Suppressor macrophage (primary cell): ENCODE measurements at regions not wholly inside any gene's neighbourhood (a gene's known extent, or its start where the extent isn't known, plus 50 kb on each side); places are given as distances from the start of the nearest gene placed in this dataset.
"Not testable (repeated sequence)": the region's sequence is repeated elsewhere in the genome, so short reads cannot be mapped to it uniquely, and the experiment has no call there.

Source experiments
- DNase-seq, 4 experiments: peaks; one replicate each; pipeline ENCODE4 v3.0.0-alpha.2; 2020 to 2022

- DNase-seq, result no peak
Observed at GRCh38 chr20:24418731-24419130, 50.7 kb upstream of the SYNDIG1 start.

- DNase-seq, result no peak
Observed at GRCh38 chr20:24417485-24417884, 51.9 kb upstream of the SYNDIG1 start.

- not testable (repeated sequence) for DNase-seq
Observed at GRCh38 chr20:24415444-24415843, 54.0 kb upstream of the SYNDIG1 start.

GRCh38 chr20:24411834-24412216 lies 57.6 kb upstream of the SYNDIG1 start:
- DNase-seq, result no peak

GRCh38 chr20:24411003-24411833 lies 58.2 kb upstream of the SYNDIG1 start:
- DNase-seq, result no peak

- DNase-seq, result no peak
Observed at GRCh38 chr20:24407151-24407550, 62.3 kb upstream of the SYNDIG1 start.

- DNase-seq, result no peak
Observed at GRCh38 chr20:24406750-24407149, 62.7 kb upstream of the SYNDIG1 start.

- no peak for DNase-seq
Observed at GRCh38 chr20:24406251-24406650, 63.2 kb upstream of the SYNDIG1 start.

GRCh38 chr20:24405810-24406209 lies 63.6 kb upstream of the SYNDIG1 start:
- DNase-seq, result no peak

GRCh38 chr20:24403406-24403805 lies 66.0 kb upstream of the SYNDIG1 start:
- no peak for DNase-seq

- DNase-seq, result no peak
Observed at GRCh38 chr20:24402188-24402587, 67.2 kb upstream of the SYNDIG1 start.

GRCh38 chr20:24395151-24395550 lies 74.3 kb upstream of the SYNDIG1 start:
- DNase-seq, result no peak

GRCh38 chr20:24393903-24394302 lies 75.5 kb upstream of the SYNDIG1 start:
- DNase-seq, result no peak

- peak in 1 of 4 experiments; percentile 28 for DNase-seq
Observed at GRCh38 chr20:24392612-24393011, 76.8 kb upstream of the SYNDIG1 start.

GRCh38 chr20:24389686-24390085 lies 79.7 kb upstream of the SYNDIG1 start:
- DNase-seq, result peak; percentile 69 to 86 (median 84)

- no peak for DNase-seq
Observed at GRCh38 chr20:24388828-24389380, 80.5 kb upstream of the SYNDIG1 start.

- no peak for DNase-seq
Observed at GRCh38 chr20:24385547-24385946, 83.9 kb upstream of the SYNDIG1 start.

GRCh38 chr20:24384865-24385264 lies 84.6 kb upstream of the SYNDIG1 start:
- no peak for DNase-seq

GRCh38 chr20:24382743-24383142 lies 86.7 kb upstream of the SYNDIG1 start:
- no peak for DNase-seq

- no peak for DNase-seq
Observed at GRCh38 chr20:24382331-24382730, 87.1 kb upstream of the SYNDIG1 start.

GRCh38 chr20:24381886-24382285 lies 87.5 kb upstream of the SYNDIG1 start:
- no peak for DNase-seq

GRCh38 chr20:24379484-24379927 lies 89.9 kb upstream of the SYNDIG1 start:
- no peak for DNase-seq

GRCh38 chr20:24378661-24379483 lies 90.6 kb upstream of the SYNDIG1 start:
- no peak for DNase-seq
